MM.1S (cell line): ENCODE measurements at regions not wholly inside any gene's neighbourhood (a gene's known extent, or its start where the extent isn't known, plus 50 kb on each side); places are given as distances from the start of the nearest gene placed in this dataset.
A peak's percentile ranks its signal among the peaks of the same experiment; 100 is the strongest.

Experiments
- DNase-seq: peaks from one replicate; pipeline ENCODE4 v3.0.0-alpha.2; 2015
- H2AFZ ChIP-seq: fragments of 300-600 bp; sonication (generic); 2 replicates; pipeline ENCODE4 v1.6.0; 2016; ENCODE audit warnings: antibody characterized with exemption, low read length
- H3F3A ChIP-seq: fragments of 300-600 bp; sonication (generic); 2 replicates; pipeline ENCODE4 v1.6.1; 2016; ENCODE audit warnings: mild to moderate bottlenecking, antibody characterized with exemption, low read length, moderate library complexity, mixed read lengths; ENCODE audit not compliant: insufficient read depth
- H3K27ac ChIP-seq: fragments of 300-600 bp; sonication (generic); 2 replicates; pipeline ENCODE4 v1.5.1; 2016; ENCODE audit warnings: mild to moderate bottlenecking, low read length
- H3K27me3 ChIP-seq: fragments of 300-600 bp; sonication (generic); replicated peaks from 2 replicates; pipeline ENCODE4 v1.6.0; 2016; ENCODE audit warnings: low read length; ENCODE audit not compliant: insufficient read depth
- H3K36me3 ChIP-seq: fragments of 300-600 bp; sonication (generic); replicated peaks from 2 replicates; pipeline ENCODE4 v1.6.1; 2016; ENCODE audit warnings: mild to moderate bottlenecking, low read length, mixed read lengths; ENCODE audit not compliant: insufficient read depth
- H3K4me1 ChIP-seq: fragments of 300-600 bp; sonication (generic); 2 replicates; pipeline ENCODE4 v1.6.1; 2016; ENCODE audit warnings: low read length, mixed read lengths
- H3K4me2 ChIP-seq: fragments of 300-600 bp; sonication (generic); 2 replicates; pipeline ENCODE4 v1.6.0; 2016; ENCODE audit warnings: low read depth, low read length
- H3K4me3 ChIP-seq: fragments of 300-600 bp; sonication (generic); 2 replicates; pipeline ENCODE4 v1.5.1; 2016; ENCODE audit warnings: low read length, mixed read lengths
- H3K79me2 ChIP-seq: fragments of 300-600 bp; sonication (generic); 2 replicates; pipeline ENCODE4 v1.6.1; 2016; ENCODE audit warnings: mixed run types, low read length, mixed read lengths
- H3K9ac ChIP-seq: fragments of 300-600 bp; sonication (generic); 2 replicates; pipeline ENCODE4 v1.6.1; 2016; ENCODE audit warnings: low read length, mixed read lengths
- H3K9me2 ChIP-seq: fragments of 300-600 bp; sonication (generic); replicated peaks from 2 replicates; pipeline ENCODE4 v1.6.1; 2016; ENCODE audit warnings: mild to moderate bottlenecking, low read length, mixed read lengths; ENCODE audit not compliant: insufficient read depth
- H3K9me3 ChIP-seq: fragments of 300-600 bp; sonication (generic); replicated peaks from 2 replicates; pipeline ENCODE4 v1.6.1; 2016; ENCODE audit warnings: mild to moderate bottlenecking, low read length, mixed read lengths; ENCODE audit not compliant: insufficient read depth
- H4K20me1 ChIP-seq: fragments of 300-600 bp; sonication (generic); 2 replicates; pipeline ENCODE4 v1.6.1; 2016; ENCODE audit warnings: mild to moderate bottlenecking, low read length, moderate library complexity, mixed read lengths; ENCODE audit not compliant: insufficient read depth
- EZH2 ChIP-seq: fragments of 300-600 bp; sonication (generic); optimal IDR thresholded peaks from 2 replicates; pipeline ENCODE3; 2017; ENCODE audit warnings: low read depth, mild to moderate bottlenecking, antibody characterized with exemption, low read length, mixed read lengths
- EZH2phosphoT487 ChIP-seq: fragments of 300-600 bp; sonication (generic); IDR thresholded peaks from 2 replicates; pipeline ENCODE4 v1.6.1; 2018; ENCODE audit warnings: antibody characterized with exemption, low read length
- TF ChIP-seq, protein P1 (sequence below): fragments of 300-600 bp; sonication (generic); IDR thresholded peaks from 2 replicates; pipeline ENCODE4 v1.5.1; 2016; ENCODE audit warnings: antibody characterized with exemption, low read length, mixed read lengths

GRCh38 chr10:6650586-6650985 lies 70.5 kb upstream of the PRKCQ start:
- Histone ChIP-seq H3K4me1 (no peaks in the 10 kb centered on the region), H3K4me3 (no peak overlapping the region), H3F3A (no peaks in the 10 kb centered on the region), H3K9ac (no peak overlapping the region), H3K9me3 (no peaks in the 10 kb centered on the region), H3K27ac (no peak overlapping the region), H4K20me1 (no peaks in the 10 kb centered on the region), H2AFZ (no peak overlapping the region), H3K36me3 (no peaks in the 10 kb centered on the region), H3K9me2 (no peaks in the 10 kb centered on the region), H3K79me2 (no peaks in the 10 kb centered on the region), H3K27me3 (no peaks in the 10 kb centered on the region), H3K4me2 (no peak overlapping the region)
- no peak for TF ChIP-seq EZH2
- TF ChIP-seq EZH2phosphoT487, result no peak
- TF ChIP-seq, protein P1, sequence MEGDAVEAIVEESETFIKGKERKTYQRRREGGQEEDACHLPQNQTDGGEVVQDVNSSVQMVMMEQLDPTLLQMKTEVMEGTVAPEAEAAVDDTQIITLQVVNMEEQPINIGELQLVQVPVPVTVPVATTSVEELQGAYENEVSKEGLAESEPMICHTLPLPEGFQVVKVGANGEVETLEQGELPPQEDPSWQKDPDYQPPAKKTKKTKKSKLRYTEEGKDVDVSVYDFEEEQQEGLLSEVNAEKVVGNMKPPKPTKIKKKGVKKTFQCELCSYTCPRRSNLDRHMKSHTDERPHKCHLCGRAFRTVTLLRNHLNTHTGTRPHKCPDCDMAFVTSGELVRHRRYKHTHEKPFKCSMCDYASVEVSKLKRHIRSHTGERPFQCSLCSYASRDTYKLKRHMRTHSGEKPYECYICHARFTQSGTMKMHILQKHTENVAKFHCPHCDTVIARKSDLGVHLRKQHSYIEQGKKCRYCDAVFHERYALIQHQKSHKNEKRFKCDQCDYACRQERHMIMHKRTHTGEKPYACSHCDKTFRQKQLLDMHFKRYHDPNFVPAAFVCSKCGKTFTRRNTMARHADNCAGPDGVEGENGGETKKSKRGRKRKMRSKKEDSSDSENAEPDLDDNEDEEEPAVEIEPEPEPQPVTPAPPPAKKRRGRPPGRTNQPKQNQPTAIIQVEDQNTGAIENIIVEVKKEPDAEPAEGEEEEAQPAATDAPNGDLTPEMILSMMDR, result no peak
- DNase-seq, result no peak

DNA sequence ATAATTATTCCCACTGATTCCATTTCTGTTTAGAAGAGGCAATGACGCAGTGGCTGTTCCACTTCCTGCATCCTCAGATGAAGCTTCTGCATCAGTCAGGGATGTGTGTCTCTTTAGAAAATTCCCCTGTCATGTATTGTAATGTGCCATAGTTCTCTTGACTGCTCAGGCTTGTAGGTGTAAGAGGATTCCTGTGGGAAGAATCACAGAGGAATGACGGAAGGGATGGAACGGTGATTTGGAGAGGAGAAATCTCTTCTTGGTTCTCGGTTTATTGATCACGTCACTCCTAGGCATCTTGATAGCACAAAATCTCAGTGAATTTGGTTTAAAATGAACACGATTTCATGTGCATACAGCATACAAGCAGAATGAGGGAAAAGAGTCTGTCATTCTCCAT lies 69.8 kb upstream of the PRKCQ start:
- no peak for DNase-seq
- Histone ChIP-seq H3K27ac (no peak overlapping the region), H3K9ac (no peak overlapping the region), H3K9me2 (no peaks in the 10 kb centered on the region), H3K4me1 (no peaks in the 10 kb centered on the region), H2AFZ (no peak overlapping the region), H3K36me3 (no peaks in the 10 kb centered on the region), H3K27me3 (no peaks in the 10 kb centered on the region), H4K20me1 (no peaks in the 10 kb centered on the region), H3K4me3 (no peak overlapping the region), H3K4me2 (no peak overlapping the region), H3F3A (no peaks in the 10 kb centered on the region), H3K79me2 (no peaks in the 10 kb centered on the region), H3K9me3 (no peaks in the 10 kb centered on the region)
- TF ChIP-seq EZH2phosphoT487, result no peak
- TF ChIP-seq EZH2, result no peak
- TF ChIP-seq, protein P1, result no peak

DNA sequence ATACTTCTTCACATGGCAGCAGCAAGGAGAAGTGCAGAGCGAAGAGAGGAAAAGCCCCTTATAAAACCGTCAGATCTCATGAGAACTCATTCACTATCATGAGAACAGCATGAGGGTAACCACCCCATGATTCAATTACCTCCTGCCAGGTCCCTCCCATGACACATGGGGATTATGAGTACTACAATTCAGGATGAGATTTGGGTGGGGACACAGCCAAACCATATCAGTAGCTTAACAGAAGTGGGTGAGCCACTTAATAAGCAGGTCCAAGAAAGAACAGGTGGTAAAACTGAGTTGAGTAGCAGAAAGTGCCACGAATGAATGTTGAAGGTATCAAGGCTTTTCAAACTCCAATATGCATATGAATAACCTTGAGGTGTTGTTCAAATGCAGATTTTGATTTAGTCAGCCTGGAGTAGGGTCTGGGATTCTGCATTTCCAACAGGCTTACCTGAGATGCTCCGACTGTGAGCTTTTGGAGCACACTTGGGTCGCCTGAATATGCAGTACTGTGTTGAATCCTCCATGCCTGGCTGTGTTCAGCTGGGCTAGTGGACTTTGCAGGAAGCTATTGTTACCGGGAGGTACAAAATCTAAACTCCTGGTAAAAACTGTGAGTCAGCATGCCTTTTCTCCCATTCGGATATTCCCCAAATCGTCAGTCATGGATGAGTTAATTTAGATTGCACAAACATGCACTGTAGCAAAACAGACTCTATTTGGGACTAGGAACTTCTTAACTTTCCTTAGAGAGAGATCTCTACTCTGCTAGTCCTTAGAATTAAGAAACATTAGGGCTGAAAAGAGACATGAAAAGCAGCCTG lies 69.0 kb upstream of the PRKCQ start:
- Histone ChIP-seq H3K9me3 (no peaks in the 10 kb centered on the region), H3K4me2 (no peak overlapping the region), H3K27me3 (no peaks in the 10 kb centered on the region), H3K9ac (no peak overlapping the region), H3K4me3 (no peak overlapping the region), H3K79me2 (no peaks in the 10 kb centered on the region), H2AFZ (no peak overlapping the region), H4K20me1 (no peaks in the 10 kb centered on the region), H3F3A (no peaks in the 10 kb centered on the region), H3K36me3 (no peaks in the 10 kb centered on the region), H3K4me1 (no peaks in the 10 kb centered on the region), H3K9me2 (no peaks in the 10 kb centered on the region), H3K27ac (no peak overlapping the region)
- DNase-seq, result peak; percentile 4
- no peak for TF ChIP-seq EZH2
- TF ChIP-seq, protein P1, result no peak
- TF ChIP-seq EZH2phosphoT487, result no peak
